ENCODE measurements at regions not wholly inside any gene's neighbourhood (a gene's known extent, or its start where the extent isn't known, plus 50 kb on each side); places are given as distances from the start of the nearest gene placed in this dataset.

DNA sequence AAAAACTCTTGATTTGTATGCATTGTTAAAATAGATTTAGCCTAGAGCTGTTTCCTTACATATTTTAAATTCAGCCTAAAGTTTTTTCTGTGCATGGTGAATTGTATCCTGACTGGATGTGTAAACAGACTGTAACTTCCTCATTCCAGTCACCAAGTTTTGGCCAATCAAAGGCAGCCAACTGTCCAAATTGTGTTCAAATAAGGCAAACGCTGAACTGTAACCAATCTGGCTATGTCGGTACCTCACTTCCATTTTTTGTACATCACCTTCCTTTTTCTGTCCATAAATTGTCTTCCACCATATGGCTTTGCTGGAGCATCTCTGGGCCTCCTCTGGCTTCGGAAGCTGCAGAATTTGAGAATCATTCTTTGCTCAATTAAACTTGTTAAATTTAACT, 1921.9 kb upstream of the SEL1L start:
- no peak for DNase-seq (ENCODE audit: low read depth)

DNA sequence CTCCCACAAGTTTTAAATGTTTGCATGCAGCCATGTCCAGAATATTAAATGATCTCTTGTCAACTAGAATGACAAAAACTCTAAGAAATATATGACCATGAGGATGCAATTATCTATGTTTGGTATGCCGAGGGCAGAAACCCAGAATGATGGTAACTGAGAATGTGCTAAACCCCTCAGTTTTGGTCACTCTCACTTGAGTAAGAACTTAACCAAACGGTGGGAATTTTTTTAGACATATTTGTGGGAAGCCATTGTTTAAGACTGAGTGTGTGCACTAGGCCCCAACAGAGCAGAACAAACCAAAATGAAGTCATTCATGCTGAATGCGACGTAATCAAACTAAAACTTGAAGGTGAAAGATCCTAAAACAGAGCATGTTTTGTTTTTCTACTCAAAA, 1927.9 kb upstream of the SEL1L start:
- no peak for DNase-seq (ENCODE audit: low read depth)

DNA sequence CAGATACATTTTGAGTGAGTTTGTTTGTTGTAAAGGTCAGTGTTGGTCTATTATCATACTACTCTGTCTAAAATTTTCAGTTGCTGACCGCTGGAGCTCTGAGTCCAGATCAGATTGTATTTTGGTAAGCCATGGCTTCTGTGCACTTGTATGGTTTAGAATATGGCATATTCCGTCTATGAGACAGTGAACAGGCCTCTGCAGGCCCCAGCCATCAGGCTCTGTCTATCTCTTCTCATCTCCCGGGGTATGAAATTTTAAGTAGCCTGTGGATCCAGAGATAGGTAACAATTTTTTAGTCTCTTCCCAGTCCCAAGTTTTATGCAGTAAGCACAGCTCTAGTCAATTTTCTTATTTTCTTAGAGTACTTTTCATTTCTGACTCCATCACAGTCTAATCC, 1929.1 kb upstream of the SEL1L start:
- DNase-seq (ENCODE audit: low read depth), result no peak

DNA sequence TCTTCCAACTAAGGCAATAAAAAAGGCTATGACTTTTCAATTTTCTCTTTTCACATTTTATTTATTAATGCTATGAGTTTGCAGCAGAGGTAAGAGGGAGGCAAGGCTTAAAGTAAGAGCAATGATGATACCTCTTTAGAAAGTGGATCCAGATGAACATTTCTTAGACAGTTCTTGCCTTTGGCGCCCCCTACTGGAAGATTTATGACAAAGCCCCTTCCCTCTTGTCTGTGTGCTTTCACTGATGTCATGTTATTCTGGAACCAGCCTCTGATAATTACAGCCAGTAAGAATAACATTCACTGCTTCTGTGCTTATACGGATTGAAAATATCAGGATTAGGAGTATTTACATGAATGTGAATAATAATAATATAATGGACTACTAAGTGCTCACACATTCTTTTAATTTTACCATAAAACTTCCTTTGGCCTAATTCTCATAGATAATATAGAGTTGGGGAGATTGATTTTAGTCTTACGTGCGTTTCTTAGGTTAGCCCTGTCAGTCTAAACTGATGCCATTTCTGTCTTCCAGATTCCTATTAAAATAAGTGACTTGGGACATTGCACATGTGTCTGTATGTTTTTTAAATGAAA, 1929.9 kb upstream of the SEL1L start:
- no peak for DNase-seq (ENCODE audit: low read depth)

DNA sequence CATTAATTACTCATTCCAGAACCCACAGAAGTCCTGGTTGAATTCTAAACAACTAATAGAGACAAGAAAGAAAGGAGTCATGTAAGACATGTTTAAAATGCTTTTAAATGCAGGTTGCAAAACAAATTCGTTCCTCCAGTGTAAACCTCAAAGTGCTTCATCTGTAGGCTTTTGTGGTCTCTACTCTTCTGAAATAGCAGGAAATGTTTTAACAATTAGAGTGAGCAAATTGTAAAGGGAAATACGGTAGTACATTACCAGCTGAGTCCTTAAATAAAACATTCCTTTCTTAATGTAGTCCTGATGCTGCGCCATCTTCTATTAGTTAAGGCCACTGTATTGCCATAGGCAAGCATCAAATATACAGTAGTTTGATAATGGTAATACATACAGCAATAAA, 1934.2 kb upstream of the SEL1L start:
- DNase-seq (ENCODE audit: low read depth), result no peak

DNA sequence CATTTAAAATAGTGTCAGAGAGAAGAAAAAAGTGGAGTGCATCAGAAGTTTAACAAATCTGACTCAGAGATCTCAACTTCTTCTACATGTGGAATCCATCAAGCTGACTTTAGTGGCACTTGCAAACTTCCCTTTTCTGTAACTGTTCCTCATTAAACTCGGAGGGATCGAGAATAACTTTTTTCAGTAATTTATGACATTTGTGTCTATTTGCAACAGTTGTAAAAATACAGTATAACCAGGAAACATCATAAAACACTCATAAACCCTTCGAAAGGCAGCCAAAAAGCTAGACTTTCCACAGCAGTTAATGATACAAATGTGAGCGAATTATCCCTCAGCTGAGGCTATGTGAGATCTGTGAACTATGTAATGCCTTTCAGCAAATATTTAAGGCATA, 1936.8 kb upstream of the SEL1L start:
- DNase-seq (ENCODE audit: low read depth), result no peak

DNA sequence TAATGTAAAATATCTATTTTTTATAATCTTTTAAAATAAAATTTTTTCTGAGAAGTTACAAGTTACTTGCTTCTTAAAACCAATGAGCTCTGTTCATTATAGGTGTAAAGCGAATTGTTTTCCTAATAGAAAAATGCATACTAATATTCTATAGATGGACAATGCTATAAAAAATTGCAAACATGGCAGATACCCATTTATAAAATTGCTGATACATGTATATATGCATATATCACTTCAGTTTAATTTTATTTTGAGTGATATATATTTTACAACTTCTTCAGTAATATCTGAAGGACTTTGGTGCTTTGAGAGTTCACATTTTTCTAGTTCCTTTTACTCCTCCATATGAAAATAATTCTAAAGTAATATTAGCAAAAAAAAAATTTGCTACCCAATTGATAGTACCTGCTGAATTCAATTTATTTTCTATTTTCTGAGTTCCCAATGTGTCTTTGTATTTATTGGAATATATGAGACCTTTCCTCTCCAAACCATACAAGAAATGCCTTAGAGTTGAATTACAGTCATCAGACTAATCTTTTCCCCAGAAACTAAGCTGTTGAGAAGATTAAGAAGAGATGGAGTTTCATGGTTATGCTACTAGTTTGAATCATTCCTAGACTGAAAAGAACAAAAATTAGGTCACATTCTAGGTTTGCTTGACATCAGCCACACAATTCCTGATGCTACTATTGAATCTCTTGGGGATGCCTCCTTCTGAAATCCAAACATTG, 1937.5 kb upstream of the SEL1L start:
- no peak for DNase-seq (ENCODE audit: low read depth)

DNA sequence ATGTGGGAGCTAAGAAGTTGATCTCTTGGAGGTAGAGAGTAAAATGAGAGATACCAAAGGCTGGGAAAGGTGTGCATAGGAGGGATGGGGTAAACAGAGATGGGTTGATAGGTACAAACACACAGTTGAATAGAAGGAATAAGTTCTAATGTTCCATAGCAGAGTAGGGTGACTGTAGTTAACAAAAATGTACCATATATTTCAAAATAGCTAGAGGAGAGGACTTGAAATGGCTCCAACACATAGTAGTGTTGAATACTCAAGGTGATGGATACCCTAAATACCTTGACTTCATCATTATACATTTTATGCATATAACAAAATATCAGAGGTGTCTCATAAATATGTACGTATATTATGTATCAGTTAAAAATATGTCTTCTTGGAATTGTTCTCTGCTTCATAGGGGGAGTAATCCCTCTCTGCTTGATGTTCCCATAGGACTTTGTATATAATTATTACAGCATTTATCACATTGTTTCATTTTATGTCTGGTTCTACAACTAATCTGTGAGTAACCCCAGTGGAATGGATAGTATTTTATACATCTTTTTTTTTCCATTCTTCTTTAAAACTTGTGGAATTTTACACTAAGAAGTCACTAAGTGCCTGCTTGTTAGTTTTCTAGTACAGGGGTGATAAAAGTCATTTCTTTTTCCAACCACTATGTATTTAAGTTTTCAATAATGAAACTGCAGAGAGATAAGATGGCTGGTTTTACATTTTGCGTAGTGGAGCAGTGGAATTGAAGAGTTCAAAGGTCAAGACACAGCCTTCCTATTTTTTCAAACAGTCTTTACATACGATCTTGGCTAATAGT, 1940.0 kb upstream of the SEL1L start:
- DNase-seq (ENCODE audit: low read depth), result no peak

DNA sequence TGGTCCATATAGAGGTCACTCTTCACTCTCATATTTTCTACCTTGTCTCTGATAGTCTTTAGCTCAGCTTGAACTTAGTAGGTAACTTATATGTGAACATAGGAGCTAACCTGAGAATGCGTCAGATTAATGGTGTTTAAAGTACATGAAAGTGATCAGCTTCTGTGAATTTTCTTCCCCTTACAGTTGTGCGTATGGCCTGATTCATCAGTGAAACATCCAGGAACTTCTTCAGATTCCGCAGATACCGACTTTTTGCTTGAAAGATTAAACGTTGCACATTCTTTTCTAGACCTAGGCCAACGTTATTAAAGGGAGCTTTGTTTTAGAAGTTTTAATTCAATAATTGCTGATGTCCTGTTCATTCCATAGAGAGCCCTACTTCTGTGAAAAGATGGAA, 1945.1 kb upstream of the SEL1L start:
- no peak for DNase-seq (ENCODE audit: low read depth)

DNA sequence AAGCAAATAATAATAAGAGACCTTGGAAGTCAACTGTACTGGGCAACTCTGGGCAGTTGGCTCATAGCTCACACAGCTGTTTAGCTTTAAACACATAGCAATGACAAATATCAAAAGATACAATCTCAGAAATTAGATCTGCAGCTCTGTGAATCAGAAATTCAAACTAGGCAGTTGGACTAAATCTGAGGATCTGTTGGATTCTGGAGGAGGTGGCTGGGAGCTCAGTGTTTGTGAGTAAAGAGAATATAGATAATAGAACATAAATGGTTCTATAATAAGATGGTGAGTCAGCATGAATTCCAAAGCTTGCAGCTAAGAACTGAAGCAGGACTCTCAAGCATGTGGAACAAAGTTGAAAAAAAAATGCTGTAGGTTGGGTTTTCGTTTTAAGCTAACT, 1949.4 kb upstream of the SEL1L start:
- DNase-seq (ENCODE audit: low read depth), result no peak

DNA sequence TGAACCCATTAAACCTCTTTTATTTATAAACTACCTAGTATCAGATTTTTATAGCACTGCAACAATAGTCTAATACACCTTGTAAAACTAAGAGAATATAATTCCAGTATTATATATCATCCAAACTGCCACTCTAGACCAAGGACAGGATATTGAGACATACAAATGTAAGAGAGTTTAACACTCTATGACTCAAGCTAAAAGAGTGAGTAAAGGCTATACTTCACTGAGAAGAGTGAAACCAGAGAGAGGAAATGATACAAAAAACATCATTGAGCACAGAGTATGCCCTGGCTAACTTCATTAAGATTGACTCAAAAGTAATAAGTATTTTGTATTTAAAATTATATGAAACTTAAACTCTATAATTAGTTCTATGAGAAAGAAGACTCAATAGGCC, 1951.9 kb upstream of the SEL1L start:
- DNase-seq (ENCODE audit: low read depth), result no peak

DNA sequence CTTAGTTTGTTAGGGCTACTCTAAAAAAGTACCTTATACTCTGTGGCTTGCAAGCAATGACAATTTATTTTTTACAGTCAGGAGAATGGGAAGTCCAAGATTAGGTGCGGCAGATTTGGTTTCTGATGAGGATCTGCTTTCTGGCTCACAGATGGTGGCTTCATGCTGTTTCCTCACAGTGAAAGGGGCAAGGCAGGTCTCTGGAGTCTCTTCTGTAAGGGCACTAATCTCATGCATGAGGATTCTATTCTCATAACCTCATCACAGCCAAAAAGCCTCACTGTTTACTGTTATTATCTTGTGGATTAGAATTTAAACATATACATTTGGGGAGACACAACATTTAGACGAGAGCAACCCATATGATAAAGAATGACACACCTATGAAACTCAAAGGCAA, 1957.4 kb upstream of the SEL1L start:
- no peak for DNase-seq (ENCODE audit: low read depth)

DNA sequence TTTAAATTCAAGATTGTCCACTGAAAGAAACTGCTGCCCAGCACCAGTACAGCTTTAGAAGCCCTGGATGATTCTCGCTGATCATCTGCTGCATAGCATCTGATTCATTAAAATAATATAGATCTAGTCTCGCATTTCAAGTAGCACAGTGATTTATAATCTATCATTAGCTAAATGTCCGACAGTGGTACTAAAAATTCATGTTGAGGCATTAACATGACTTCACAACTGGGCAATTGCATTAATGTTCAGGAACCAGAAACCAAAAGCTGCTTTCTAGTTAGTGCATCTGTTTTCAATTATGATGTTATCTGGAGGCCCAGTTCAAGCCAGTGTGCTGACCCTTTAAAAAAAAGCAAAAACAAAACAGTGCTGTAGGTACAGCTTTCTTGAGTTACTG, 1987.2 kb upstream of the SEL1L start:
- no peak for DNase-seq (ENCODE audit: low read depth)

DNA sequence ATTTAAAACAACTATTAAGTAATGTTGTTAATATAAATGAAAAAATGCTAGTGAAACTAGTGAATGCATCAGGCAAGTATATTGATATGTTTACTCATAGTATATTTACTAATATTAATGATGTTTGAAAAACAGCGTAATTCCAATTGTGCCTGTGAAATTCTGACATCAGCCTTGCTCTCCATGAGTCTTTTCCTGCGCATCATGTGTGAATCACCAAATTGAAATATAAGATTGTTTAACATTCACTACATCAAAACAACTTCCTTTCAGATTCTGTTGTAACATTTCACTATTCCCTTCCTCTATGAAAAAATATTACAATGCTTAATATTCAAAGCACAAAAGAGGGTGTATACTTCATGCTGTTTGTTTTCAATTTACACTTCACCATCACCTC, 1995.9 kb upstream of the SEL1L start:
- no peak for DNase-seq (ENCODE audit: low read depth)

DNA sequence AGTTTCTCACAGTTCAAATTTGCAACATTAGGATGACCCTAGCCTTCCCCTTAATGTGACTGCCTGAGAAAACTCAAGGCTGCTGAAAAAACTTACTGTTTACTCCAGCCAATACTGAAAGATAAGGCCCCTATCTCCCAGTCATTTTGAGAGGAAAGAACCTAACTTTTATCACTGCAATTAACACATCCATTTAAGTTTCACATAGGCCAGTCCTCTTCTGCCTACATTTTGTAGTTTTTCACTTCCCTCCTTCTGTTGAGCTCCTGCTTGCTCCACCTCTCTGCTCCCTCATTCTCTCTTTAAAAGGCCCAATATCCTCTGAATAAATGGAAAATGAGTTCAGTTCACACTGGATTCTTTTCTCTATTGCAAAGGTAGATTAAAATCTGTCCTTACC, 1996.2 kb upstream of the FLRT2 start:
- no peak for DNase-seq (ENCODE audit: low read depth)

DNA sequence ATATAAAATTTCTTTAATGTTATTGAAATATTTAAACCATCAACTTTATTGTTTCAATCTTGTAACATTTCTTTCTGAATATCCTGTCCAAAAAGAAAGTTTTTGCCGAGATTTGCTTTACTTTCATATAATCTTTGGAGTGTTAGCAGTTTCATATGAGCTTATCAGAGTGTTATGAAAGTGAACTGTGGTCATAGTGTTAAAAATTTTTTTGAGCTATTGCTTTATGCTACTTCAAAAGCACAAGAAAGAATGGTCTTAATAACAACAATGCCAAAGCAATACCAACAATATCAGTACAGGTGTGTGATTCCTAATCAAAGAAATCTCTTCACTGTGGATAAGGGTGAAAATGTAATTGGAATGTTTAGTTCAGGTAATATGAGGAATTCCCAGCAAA, 1994.9 kb upstream of the FLRT2 start:
- DNase-seq (ENCODE audit: low read depth), result no peak

DNA sequence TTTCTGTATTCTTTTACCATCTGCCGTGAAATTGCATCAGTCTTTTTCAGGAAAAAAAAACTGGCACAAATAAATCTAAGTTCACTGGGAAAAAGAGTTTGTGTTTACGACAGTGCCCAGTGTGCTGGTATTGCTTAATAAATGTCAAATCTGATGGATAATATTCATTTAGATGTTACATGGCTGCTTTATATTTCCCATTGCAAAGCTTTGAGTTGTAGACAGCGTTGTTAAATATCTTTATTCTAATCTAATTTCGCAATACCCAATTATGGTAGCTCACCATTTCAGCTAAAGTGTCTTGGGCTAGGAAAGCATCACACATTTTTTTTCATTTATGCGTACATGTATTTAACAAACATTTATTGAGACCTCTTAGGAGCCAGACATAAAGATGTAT, 1994.5 kb upstream of the FLRT2 start:
- no peak for DNase-seq (ENCODE audit: low read depth)

DNA sequence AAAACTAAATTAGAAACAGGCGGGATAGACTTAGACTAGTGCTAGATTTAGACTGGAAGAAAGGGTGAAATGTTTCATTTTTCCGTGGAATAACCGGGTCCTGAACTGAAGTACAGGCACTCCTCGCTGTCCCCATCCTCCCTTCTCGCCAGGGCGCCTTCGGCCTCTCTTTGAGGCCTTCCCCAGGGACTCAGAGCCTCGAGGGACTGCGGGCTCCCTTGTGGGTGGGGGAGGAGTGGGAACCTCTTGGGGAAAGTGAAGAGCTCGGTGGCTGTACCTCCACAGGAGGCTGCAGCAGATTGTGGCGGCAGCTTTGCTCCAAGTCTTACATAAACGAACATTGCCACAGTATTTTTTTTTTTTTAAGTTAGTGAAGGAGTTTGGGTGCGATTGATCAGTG, 1988.8 kb upstream of the FLRT2 start:
- DNase-seq (ENCODE audit: low read depth), result no peak

DNA sequence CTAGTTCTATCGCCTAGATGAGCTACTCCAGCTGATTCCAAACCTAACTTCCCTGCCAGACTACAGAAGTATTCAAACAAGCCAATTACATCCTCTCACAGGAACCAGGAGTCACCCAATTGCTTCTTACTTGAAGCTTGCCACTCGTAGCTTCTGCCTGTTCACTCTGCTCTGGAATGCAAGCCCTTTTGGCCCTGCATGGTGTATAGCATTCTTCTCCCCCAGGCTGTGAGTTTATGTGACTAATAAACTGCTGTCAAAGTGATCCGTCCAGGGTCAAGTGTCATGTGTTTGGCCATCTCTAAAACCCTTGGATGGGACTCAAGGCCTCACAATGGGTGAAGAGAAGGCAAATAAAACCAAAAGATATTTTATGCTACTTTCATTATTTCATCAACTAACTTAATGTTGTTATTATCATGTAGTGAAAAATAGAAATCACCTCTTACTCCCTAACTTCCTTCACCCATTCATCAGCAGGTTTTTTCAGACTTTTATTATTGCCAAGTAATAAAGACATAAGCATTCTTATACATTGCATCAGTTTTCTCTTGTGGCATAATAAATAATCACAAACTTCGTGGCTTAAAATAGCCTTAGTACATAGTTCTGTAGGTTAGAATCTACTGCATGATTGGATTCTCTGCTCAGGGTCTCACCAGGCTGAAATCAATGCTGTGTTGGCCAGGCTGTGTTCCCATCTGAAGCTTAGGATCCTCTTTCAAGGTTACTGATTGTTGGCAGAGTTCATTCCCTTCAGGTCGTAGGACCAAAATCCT, 1981.7 kb upstream of the FLRT2 start:
- no peak for DNase-seq (ENCODE audit: low read depth)

DNA sequence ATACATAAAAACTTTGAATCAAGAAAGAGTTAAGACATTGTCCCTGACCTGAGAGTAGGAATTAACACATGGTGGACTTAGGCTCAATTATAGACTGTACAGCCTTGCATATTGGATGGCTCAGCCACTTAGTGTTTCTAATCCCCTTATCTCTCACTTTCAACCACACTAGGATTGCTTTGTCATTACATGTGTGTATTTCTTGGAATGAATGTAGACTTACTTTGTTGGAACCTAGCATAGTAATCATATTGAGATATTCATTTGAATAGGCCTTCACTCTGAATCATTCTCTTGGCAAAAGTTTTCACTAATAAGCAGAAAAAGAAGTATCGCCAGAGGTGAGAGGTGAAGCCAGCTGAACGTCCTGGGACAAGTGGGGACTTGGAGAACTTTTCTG, 1973.9 kb upstream of the FLRT2 start:
- DNase-seq (ENCODE audit: low read depth), result no peak

DNA sequence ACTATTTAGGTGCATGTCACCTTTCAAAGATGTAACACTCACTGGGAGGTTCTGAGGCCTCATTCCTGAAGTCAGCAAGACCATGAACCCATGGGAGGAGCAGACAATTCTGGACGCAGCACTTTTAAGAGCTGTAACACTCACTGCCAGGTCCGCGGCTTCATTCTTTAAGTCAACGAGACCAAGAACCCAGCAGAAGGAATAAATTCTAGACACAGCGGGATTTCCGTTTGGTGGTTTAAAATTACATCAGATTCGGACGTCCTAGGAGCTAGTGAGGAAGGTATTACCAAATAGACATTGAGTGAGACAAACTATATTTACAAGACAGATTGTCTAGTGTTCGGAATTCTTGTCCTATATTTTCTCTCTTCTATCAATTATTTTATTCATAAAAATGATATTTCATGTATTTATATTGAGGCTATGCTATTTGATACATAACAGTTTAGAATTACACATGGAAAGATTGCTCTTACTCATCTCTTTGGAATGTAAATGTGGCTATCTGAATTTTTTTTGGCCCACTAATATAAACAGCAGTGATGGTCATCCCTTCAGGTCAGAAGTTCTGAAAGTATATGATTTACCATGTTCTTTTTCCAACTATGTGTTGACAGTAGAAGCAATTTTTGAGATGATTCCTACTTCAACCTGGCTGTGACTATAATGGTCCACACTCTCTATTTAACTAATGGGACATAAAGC, 1973.0 kb upstream of the FLRT2 start:
- no peak for DNase-seq (ENCODE audit: low read depth)

DNA sequence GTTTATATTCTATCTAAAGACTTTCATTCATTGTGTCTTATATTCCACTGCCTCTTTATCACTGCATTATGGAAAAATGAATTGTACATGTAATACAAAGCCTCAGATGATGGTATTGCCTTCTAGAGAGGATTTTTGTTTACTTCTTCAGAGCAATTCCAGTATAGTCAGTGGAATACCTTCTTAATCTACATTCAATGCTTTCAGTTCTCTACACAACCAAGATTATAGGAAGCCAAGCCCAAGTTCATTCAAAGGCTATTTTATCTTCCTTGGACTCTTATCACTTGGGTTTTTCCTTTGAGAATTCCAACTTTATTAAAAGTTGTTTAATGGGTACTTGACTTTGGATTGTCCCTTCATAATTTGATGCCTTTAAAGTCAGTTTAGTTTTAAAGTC, 1971.0 kb upstream of the FLRT2 start:
- no peak for DNase-seq (ENCODE audit: low read depth)
